Liver (tissue), 8 donors: ENCODE measurements at regions not wholly inside any gene's neighbourhood (a gene's known extent, or its start where the extent isn't known, plus 50 kb on each side); places are given as distances from the start of the nearest gene placed in this dataset.

Experiments
- DNase-seq: peaks from one replicate; pipeline ENCODE4 v3.0.0-alpha.2; 2017; ENCODE audit warnings: low spot score
- H3K27ac ChIP-seq, 2 donors: one replicate each; pipeline ENCODE4 v1.7.0; 2013; ENCODE audit warnings: inconsistent platforms in 2 of 2, low read length in 2 of 2, control low read depth in 1 of 2, low read depth in 1 of 2, mild to moderate bottlenecking in 1 of 2
- H3K27me3 ChIP-seq, 4 donors: one replicate each; pipeline versions ENCODE4 v1.6.1 to v1.7.0; 2013; ENCODE audit warnings: low read length in 3 of 4, inconsistent platforms in 1 of 4, mild to moderate bottlenecking in 1 of 4, moderate library complexity in 1 of 4; ENCODE audit not compliant: control insufficient read depth in 4 of 4, insufficient read depth in 4 of 4
- H3K36me3 ChIP-seq, 4 donors: one replicate each; pipeline versions ENCODE4 v1.6.1 to v1.7.0; 2013; ENCODE audit warnings: low read length in 3 of 4, mild to moderate bottlenecking in 3 of 4, low read depth in 1 of 4, moderate library complexity in 1 of 4; ENCODE audit not compliant: control insufficient read depth in 4 of 4, insufficient read depth in 3 of 4
- H3K4me1 ChIP-seq, 4 donors: one replicate each; pipeline versions ENCODE4 v1.6.1 to v1.7.0; 2013; ENCODE audit warnings: low read length in 3 of 4, mild to moderate bottlenecking in 3 of 4, moderate library complexity in 1 of 4; ENCODE audit not compliant: control insufficient read depth in 4 of 4, insufficient read depth in 4 of 4
- H3K4me3 ChIP-seq, 3 donors: one replicate each; pipeline versions ENCODE4 v1.6.1 to v1.7.0; 2013; ENCODE audit warnings: low read length in 3 of 3, control low read depth in 1 of 3, low read depth in 1 of 3, mild to moderate bottlenecking in 1 of 3
- H3K9ac ChIP-seq, 2 donors: one replicate each; pipeline ENCODE4 v1.7.0; 2013; ENCODE audit warnings: low read length in 2 of 2, mild to moderate bottlenecking in 2 of 2, moderate library complexity in 2 of 2, control low read depth in 1 of 2, low read depth in 1 of 2
- H3K9me3 ChIP-seq, 4 donors: one replicate each; pipeline versions ENCODE4 v1.6.1 to v1.7.0; 2013; ENCODE audit warnings: low read length in 3 of 4; ENCODE audit not compliant: control insufficient read depth in 4 of 4
- EGR1 ChIP-seq, 2 donors: IDR thresholded peaks; 2 replicates each; pipeline ENCODE4 v1.6.1; 2016 to 2018; ENCODE audit warnings: antibody characterized with exemption in 2 of 2, low read depth in 2 of 2
- FOXA1 ChIP-seq: IDR thresholded peaks from 2 replicates; pipeline ENCODE4 v1.6.1; 2016; ENCODE audit warnings: antibody characterized with exemption
- FOXA2 ChIP-seq: IDR thresholded peaks from 2 replicates; pipeline ENCODE4 v1.6.1; 2016; ENCODE audit warnings: antibody characterized with exemption
- GABPA ChIP-seq, 2 donors: IDR thresholded peaks in 1 of 2; conservative IDR thresholded peaks in 1 of 2; 2 replicates each; pipeline ENCODE4 v1.6.1; 2016; ENCODE audit warnings: antibody characterized with exemption in 2 of 2, mild to moderate bottlenecking in 1 of 2, moderate library complexity in 1 of 2
- HNF4G ChIP-seq: IDR thresholded peaks from 2 replicates; pipeline ENCODE4 v1.6.1; 2016; ENCODE audit warnings: antibody characterized with exemption
- JUND ChIP-seq, 2 donors: IDR thresholded peaks; 2 replicates each; pipeline ENCODE4 v1.6.1; 2016; ENCODE audit warnings: antibody characterized with exemption in 2 of 2
- NR2F2 ChIP-seq: IDR thresholded peaks from 2 replicates; pipeline ENCODE4 v1.6.1; 2016; ENCODE audit warnings: antibody characterized with exemption
- RAD21 ChIP-seq, 2 donors: IDR thresholded peaks; 2 replicates each; pipeline ENCODE4 v1.6.1; 2016; ENCODE audit warnings: antibody characterized with exemption in 2 of 2, mild to moderate bottlenecking in 2 of 2
- SP1 ChIP-seq: IDR thresholded peaks from 2 replicates; pipeline ENCODE4 v1.6.1; 2018; ENCODE audit warnings: antibody characterized with exemption, mild to moderate bottlenecking
- TAF1 ChIP-seq: conservative IDR thresholded peaks from 2 replicates; pipeline ENCODE4 v1.6.1; 2016; ENCODE audit warnings: antibody characterized with exemption, mild to moderate bottlenecking
- YY1 ChIP-seq: IDR thresholded peaks from 2 replicates; pipeline ENCODE4 v1.6.1; 2016; ENCODE audit warnings: antibody characterized with exemption, mild to moderate bottlenecking
- WGBS: extraction: QIAGEN DNeasy Blood & Tissue Kit; methylation state at CpG from one replicate; pipeline ENCODE4 v1.1.7; 2013; 5-methylcytosine and 5-hydroxymethylcytosine counted together
- TF ChIP-seq, protein P1 (sequence below): IDR thresholded peaks from 2 replicates; pipeline ENCODE4 v1.6.1; 2016; ENCODE audit warnings: antibody characterized with exemption
- TF ChIP-seq, protein P2 (sequence below): IDR thresholded peaks from 2 replicates; pipeline ENCODE4 v1.6.1; 2016; ENCODE audit warnings: antibody characterized with exemption, mild to moderate bottlenecking
- TF ChIP-seq, protein P3 (sequence below): IDR thresholded peaks from 2 replicates; pipeline ENCODE4 v1.6.1; 2016; ENCODE audit warnings: antibody characterized with exemption
- TF ChIP-seq, protein P4 (sequence below): IDR thresholded peaks from 2 replicates; pipeline ENCODE4 v1.6.1; 2016; ENCODE audit warnings: antibody characterized with exemption
- TF ChIP-seq, protein P5 (sequence below): fragments of 150-350 bp; IDR thresholded peaks from 2 replicates; pipeline ENCODE4 v1.5.1; 2017; ENCODE audit warnings: improper control_type of control experiment, low read depth, low read length; ENCODE audit not compliant: missing input control
- donor health status: healthy.
- donor health status: healthy.
- donor health status: healthy.
- donor health status: healthy.
- donor health status: healthy.

DNA sequence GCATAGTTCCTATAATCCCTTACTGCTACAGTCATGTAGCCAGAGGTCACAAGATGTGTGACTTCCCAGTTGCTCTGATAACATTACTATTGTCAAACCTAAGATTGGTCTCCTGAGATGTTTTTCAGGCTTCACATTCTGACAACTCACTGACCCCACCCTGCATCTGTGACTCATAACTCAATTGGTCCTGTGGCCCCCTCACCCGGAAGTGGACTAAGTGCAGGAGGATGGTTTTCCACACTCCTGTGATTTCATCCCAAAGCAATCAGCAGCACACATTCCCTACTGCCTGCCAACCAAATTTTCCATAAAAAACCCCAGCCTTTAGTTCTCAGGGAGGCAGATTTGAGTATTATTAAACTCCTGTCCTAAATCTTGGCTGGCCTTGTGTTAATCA is 564.9 kb upstream of the ZNF385D start (continued):
- TF ChIP-seq RAD21 (IDR thresholded peaks at IDR 0.05) (no peak), FOXA1 (no peak), SP1 (no peak), FOXA2 (no peak), GABPA (IDR thresholded peaks at IDR 0.05 in 1 of 2, conservative IDR thresholded peaks at IDR 0.05 in 1 of 2) (no peak)

DNA sequence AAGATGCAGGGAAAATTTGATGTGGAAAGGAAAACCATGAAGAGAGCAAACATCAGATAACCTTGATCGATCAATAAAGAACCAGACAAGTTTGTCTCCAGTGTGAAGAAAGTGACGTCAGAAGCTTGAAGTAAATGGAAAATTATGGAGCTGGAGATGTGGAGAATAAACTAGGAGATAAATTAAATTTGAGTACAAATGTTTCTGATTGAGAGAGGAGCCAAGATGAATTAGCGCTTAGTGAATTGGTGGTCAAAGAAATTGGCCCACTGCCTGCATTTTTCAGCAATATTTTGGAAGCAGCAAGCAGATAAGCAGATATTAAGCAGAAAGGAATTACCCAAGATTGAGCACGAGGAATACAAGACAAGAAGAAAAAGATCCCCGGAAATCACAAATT is 567.3 kb upstream of the ZNF385D start:
- H3K9me3 ChIP-seq: no peaks in the 10 kb centered on the region
- peaks cover 0 to 3% (median 0%) of the 10 kb centered on the region in 4 donors for H3K27me3 ChIP-seq
- H3K4me3 ChIP-seq: no peak overlapping the region
- WGBS: 68% methylated on average over 5 of the region's 5 CpGs
- no peak overlapping the region for H3K27ac ChIP-seq
- no peaks in the 10 kb centered on the region for H3K36me3 ChIP-seq
- H3K9ac ChIP-seq: no peak overlapping the region
- TF ChIP-seq TAF1: no peak
- TF ChIP-seq, protein P1, sequence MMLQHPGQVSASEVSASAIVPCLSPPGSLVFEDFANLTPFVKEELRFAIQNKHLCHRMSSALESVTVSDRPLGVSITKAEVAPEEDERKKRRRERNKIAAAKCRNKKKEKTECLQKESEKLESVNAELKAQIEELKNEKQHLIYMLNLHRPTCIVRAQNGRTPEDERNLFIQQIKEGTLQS: no peak
- no peak for TF ChIP-seq RAD21 (IDR thresholded peaks at IDR 0.05)
- TF ChIP-seq NR2F2: no peak
- TF ChIP-seq, protein P2, sequence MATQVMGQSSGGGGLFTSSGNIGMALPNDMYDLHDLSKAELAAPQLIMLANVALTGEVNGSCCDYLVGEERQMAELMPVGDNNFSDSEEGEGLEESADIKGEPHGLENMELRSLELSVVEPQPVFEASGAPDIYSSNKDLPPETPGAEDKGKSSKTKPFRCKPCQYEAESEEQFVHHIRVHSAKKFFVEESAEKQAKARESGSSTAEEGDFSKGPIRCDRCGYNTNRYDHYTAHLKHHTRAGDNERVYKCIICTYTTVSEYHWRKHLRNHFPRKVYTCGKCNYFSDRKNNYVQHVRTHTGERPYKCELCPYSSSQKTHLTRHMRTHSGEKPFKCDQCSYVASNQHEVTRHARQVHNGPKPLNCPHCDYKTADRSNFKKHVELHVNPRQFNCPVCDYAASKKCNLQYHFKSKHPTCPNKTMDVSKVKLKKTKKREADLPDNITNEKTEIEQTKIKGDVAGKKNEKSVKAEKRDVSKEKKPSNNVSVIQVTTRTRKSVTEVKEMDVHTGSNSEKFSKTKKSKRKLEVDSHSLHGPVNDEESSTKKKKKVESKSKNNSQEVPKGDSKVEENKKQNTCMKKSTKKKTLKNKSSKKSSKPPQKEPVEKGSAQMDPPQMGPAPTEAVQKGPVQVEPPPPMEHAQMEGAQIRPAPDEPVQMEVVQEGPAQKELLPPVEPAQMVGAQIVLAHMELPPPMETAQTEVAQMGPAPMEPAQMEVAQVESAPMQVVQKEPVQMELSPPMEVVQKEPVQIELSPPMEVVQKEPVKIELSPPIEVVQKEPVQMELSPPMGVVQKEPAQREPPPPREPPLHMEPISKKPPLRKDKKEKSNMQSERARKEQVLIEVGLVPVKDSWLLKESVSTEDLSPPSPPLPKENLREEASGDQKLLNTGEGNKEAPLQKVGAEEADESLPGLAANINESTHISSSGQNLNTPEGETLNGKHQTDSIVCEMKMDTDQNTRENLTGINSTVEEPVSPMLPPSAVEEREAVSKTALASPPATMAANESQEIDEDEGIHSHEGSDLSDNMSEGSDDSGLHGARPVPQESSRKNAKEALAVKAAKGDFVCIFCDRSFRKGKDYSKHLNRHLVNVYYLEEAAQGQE: no peak
- no peak for TF ChIP-seq GABPA (IDR thresholded peaks at IDR 0.05 in 1 of 2, conservative IDR thresholded peaks at IDR 0.05 in 1 of 2)
- TF ChIP-seq HNF4G: no peak
- TF ChIP-seq EGR1 (IDR thresholded peaks at IDR 0.05; ENCODE audit: low read depth in 2 of 2): no peak
- no peak for TF ChIP-seq YY1
- TF ChIP-seq, protein P3, sequence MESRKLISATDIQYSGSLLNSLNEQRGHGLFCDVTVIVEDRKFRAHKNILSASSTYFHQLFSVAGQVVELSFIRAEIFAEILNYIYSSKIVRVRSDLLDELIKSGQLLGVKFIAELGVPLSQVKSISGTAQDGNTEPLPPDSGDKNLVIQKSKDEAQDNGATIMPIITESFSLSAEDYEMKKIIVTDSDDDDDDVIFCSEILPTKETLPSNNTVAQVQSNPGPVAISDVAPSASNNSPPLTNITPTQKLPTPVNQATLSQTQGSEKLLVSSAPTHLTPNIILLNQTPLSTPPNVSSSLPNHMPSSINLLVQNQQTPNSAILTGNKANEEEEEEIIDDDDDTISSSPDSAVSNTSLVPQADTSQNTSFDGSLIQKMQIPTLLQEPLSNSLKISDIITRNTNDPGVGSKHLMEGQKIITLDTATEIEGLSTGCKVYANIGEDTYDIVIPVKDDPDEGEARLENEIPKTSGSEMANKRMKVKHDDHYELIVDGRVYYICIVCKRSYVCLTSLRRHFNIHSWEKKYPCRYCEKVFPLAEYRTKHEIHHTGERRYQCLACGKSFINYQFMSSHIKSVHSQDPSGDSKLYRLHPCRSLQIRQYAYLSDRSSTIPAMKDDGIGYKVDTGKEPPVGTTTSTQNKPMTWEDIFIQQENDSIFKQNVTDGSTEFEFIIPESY: no peak
- TF ChIP-seq FOXA2: no peak
- TF ChIP-seq, protein P4, sequence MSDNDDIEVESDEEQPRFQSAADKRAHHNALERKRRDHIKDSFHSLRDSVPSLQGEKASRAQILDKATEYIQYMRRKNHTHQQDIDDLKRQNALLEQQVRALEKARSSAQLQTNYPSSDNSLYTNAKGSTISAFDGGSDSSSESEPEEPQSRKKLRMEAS: no peak
- TF ChIP-seq, protein P5, sequence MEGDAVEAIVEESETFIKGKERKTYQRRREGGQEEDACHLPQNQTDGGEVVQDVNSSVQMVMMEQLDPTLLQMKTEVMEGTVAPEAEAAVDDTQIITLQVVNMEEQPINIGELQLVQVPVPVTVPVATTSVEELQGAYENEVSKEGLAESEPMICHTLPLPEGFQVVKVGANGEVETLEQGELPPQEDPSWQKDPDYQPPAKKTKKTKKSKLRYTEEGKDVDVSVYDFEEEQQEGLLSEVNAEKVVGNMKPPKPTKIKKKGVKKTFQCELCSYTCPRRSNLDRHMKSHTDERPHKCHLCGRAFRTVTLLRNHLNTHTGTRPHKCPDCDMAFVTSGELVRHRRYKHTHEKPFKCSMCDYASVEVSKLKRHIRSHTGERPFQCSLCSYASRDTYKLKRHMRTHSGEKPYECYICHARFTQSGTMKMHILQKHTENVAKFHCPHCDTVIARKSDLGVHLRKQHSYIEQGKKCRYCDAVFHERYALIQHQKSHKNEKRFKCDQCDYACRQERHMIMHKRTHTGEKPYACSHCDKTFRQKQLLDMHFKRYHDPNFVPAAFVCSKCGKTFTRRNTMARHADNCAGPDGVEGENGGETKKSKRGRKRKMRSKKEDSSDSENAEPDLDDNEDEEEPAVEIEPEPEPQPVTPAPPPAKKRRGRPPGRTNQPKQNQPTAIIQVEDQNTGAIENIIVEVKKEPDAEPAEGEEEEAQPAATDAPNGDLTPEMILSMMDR: no peak
- TF ChIP-seq SP1: no peak
- no peak for TF ChIP-seq JUND (IDR thresholded peaks at IDR 0.05)
- H3K4me1 ChIP-seq: peaks cover 0 to 2% (median under 1%) of the 10 kb centered on the region in 4 donors
- DNase-seq: no peak
